H1 (cell line): ENCODE measurements at regions not wholly inside any gene's neighbourhood (a gene's known extent, or its start where the extent isn't known, plus 50 kb on each side); places are given as distances from the start of the nearest gene placed in this dataset.

Experiments
- CTCF ChIA-PET: fragments of 300-600 bp; sonication (Branson Sonifier 250); formaldehyde crosslinking; loops from one replicate; lab custom pipeline; 2021; ENCODE audit not compliant: partially characterized antibody; lab: Charles Lee
- POLR2A ChIA-PET: fragments of 300-600 bp; sonication (Branson Sonifier 250); formaldehyde crosslinking; loops from one replicate; lab custom pipeline; 2021; ENCODE audit warnings: inconsistent platforms; ENCODE audit not compliant: partially characterized antibody; lab: Charles Lee
- DNase-seq, 2 experiments: peaks; one replicate each; pipeline versions ENCODE4 v3.0.0 to v3.0.0-alpha.2; 2010 to 2022; ENCODE audit warnings: low spot score in 2 of 2, low read depth in 1 of 2, mixed read lengths in 1 of 2
- FAIRE-seq: peaks from 2 replicates; lab custom pipeline; 2011; peaks lifted over from hg19 to GRCh38; lab: Jason Lieb, UNC
- H2AFZ ChIP-seq: 2 replicates; pipeline ENCODE4 v1.8.1; 2012; ENCODE audit warnings: low read length, inconsistent platforms
- H2AK5ac ChIP-seq: 2 replicates; pipeline ENCODE4 v1.6.1; 2013; ENCODE audit warnings: low read depth, low read length
- H2BK120ac ChIP-seq: replicated peaks from 2 replicates; pipeline ENCODE3; 2013; ENCODE audit warnings: low read depth, low read length, inconsistent platforms
- H2BK12ac ChIP-seq: 2 replicates; pipeline ENCODE4 v1.6.1; 2013; ENCODE audit warnings: low read depth, low read length
- H2BK15ac ChIP-seq: 2 replicates; pipeline ENCODE4 v1.6.1; 2013; ENCODE audit warnings: low read length
- H2BK20ac ChIP-seq: 2 replicates; pipeline ENCODE4 v1.6.1; 2013; ENCODE audit warnings: low read length
- H2BK5ac ChIP-seq: 2 replicates; pipeline ENCODE4 v1.6.1; 2013; ENCODE audit warnings: low read depth, low read length
- H3K14ac ChIP-seq: 2 replicates; pipeline ENCODE4 v1.6.1; 2013; ENCODE audit warnings: inconsistent platforms; ENCODE audit not compliant: insufficient read length
- H3K18ac ChIP-seq: 2 replicates; pipeline ENCODE4 v1.6.1; 2013; ENCODE audit warnings: low read length; ENCODE audit errors: extremely low read depth
- H3K23ac ChIP-seq: 2 replicates; pipeline ENCODE4 v1.6.1; 2013; ENCODE audit warnings: inconsistent platforms; ENCODE audit not compliant: insufficient read length
- H3K23me2 ChIP-seq: 2 replicates; pipeline ENCODE4 v1.6.1; 2013; ENCODE audit warnings: low read depth, low read length
- H3K27ac ChIP-seq: 2 replicates; pipeline ENCODE4 v1.6.1; 2011; ENCODE audit warnings: low read depth, low read length, inconsistent platforms
- H3K27me3 ChIP-seq, 4 experiments: replicated peaks in 1 of 4; 1 replicate in 1 of 4; 2 replicates in 3 of 4; pipeline versions ENCODE4 v1.6.1 to v1.8.1; 2011 to 2013; ENCODE audit warnings: low read length in 3 of 4, mild to moderate bottlenecking in 3 of 4, inconsistent platforms in 2 of 4, mixed read lengths in 2 of 4, moderate library complexity in 1 of 4; ENCODE audit not compliant: control insufficient read depth in 3 of 4, insufficient read depth in 3 of 4; ENCODE audit errors: extremely low read depth in 1 of 4
- H3K36me3 ChIP-seq, 4 experiments: 2 replicates each; pipeline versions ENCODE4 v1.6.1 to v1.8.1; 2011 to 2013; ENCODE audit warnings: mild to moderate bottlenecking in 4 of 4, low read length in 3 of 4, moderate library complexity in 2 of 4, control low read depth in 1 of 4, inconsistent platforms in 1 of 4; ENCODE audit not compliant: insufficient read depth in 4 of 4, control insufficient read depth in 2 of 4
- H3K4ac ChIP-seq: replicated peaks from 2 replicates; pipeline ENCODE3; 2013; ENCODE audit warnings: low read length, low read depth, mixed read lengths, inconsistent platforms; ENCODE audit not compliant: insufficient read length
- H3K4me1 ChIP-seq, 4 experiments: replicated peaks in 1 of 4; 1 replicate in 1 of 4; 2 replicates in 3 of 4; pipeline versions ENCODE4 v1.6.1 to v1.8.1; 2011 to 2013; ENCODE audit warnings: low read length in 3 of 4, inconsistent platforms in 2 of 4, mixed read lengths in 1 of 4; ENCODE audit not compliant: insufficient read depth in 4 of 4, control insufficient read depth in 3 of 4
- H3K4me2 ChIP-seq, 2 experiments: 2 replicates each; pipeline versions ENCODE4 v1.6.1 to v1.8.1; 2011 to 2013; ENCODE audit warnings: low read depth in 2 of 2, low read length in 2 of 2, control low read depth in 1 of 2, inconsistent platforms in 1 of 2, mild to moderate bottlenecking in 1 of 2; ENCODE audit not compliant: insufficient read depth in 1 of 2
- H3K4me3 ChIP-seq, 4 experiments: fragments of 200-600, 300-600 bp in 1 of 4; sonication (generic), shearing (Covaris generic), sonication (Bioruptor Twin) in 1 of 4; 2 replicates each; pipeline versions ENCODE4 v1.5.1 to v1.8.1; 2011 to 2016; ENCODE audit warnings: low read length in 4 of 4, low read depth in 3 of 4, control low read depth in 2 of 4, inconsistent platforms in 2 of 4, mild to moderate bottlenecking in 2 of 4, mixed read lengths in 1 of 4, moderate library complexity in 1 of 4; ENCODE audit not compliant: insufficient read depth in 2 of 4; ENCODE audit errors: extremely low read depth in 1 of 4
- H3K56ac ChIP-seq: replicated peaks from 2 replicates; pipeline ENCODE3; 2013; ENCODE audit warnings: low read depth, mild to moderate bottlenecking, mixed read lengths, low read length, inconsistent platforms; ENCODE audit not compliant: insufficient read length
- H3K79me1 ChIP-seq: 2 replicates; pipeline ENCODE4 v1.6.1; 2013; ENCODE audit warnings: low read depth, low read length, control low read depth
- H3K79me2 ChIP-seq, 2 experiments: 2 replicates each; pipeline versions ENCODE4 v1.6.1 to v1.8.1; 2012 to 2013; ENCODE audit warnings: low read length in 2 of 2, mild to moderate bottlenecking in 2 of 2, inconsistent platforms in 1 of 2; ENCODE audit not compliant: insufficient read depth in 2 of 2, control insufficient read depth in 1 of 2
- H3K9ac ChIP-seq, 4 experiments: replicated peaks in 1 of 4; 1 replicate in 1 of 4; 2 replicates in 3 of 4; pipeline versions ENCODE4 v1.6.1 to v1.8.1; 2011 to 2013; ENCODE audit warnings: low read depth in 3 of 4, low read length in 3 of 4, control low read depth in 2 of 4, mild to moderate bottlenecking in 2 of 4, moderate library complexity in 2 of 4, inconsistent platforms in 1 of 4; ENCODE audit errors: extremely low read depth in 1 of 4
- H3K9me3 ChIP-seq, 2 experiments: 2 replicates each; pipeline versions ENCODE4 v1.6.1 to v1.8.1; 2012 to 2013; ENCODE audit warnings: mild to moderate bottlenecking in 2 of 2, moderate library complexity in 2 of 2, control low read depth in 1 of 2, inconsistent platforms in 1 of 2, low read depth in 1 of 2, low read length in 1 of 2, mixed read lengths in 1 of 2; ENCODE audit not compliant: insufficient read depth in 2 of 2
- H4K20me1 ChIP-seq, 2 experiments: replicated peaks in 1 of 2; 2 replicates each; pipeline versions ENCODE3 to v1.8.1; 2011 to 2013; ENCODE audit warnings: inconsistent platforms in 2 of 2, low read length in 2 of 2, mild to moderate bottlenecking in 1 of 2; ENCODE audit not compliant: insufficient read depth in 2 of 2, control insufficient read depth in 1 of 2
- H4K5ac ChIP-seq: 2 replicates; pipeline ENCODE4 v1.6.1; 2013; ENCODE audit warnings: low read length, low read depth, mixed read lengths, inconsistent platforms; ENCODE audit not compliant: insufficient read length
- H4K8ac ChIP-seq: 2 replicates; pipeline ENCODE4 v1.8.0; 2013; ENCODE audit warnings: mild to moderate bottlenecking, moderate library complexity, low read length, inconsistent platforms; ENCODE audit not compliant: insufficient read depth; ENCODE audit errors: extremely low read depth
- H4K91ac ChIP-seq: replicated peaks from 2 replicates; pipeline ENCODE3; 2013; ENCODE audit warnings: low read length, mixed read lengths, inconsistent platforms; ENCODE audit not compliant: insufficient read length
- CHD2 ChIP-seq: IDR thresholded peaks from 2 replicates; pipeline ENCODE4 v1.6.1; 2012; ENCODE audit warnings: low read length, improper control_type of control experiment
- JUN ChIP-seq: IDR thresholded peaks from 2 replicates; pipeline ENCODE4 v1.6.1; 2011; ENCODE audit warnings: low read depth, mild to moderate bottlenecking, improper control_type of control experiment, low read length
- RNF2 ChIP-seq: fragments of 200-900, 300-1000 bp; sonication (generic); IDR thresholded peaks from 2 replicates; pipeline ENCODE4 v1.7.1; 2016; ENCODE audit warnings: borderline replicate concordance, low read depth, mild to moderate bottlenecking, antibody characterized with exemption, low read length; ENCODE audit not compliant: poor library complexity, severe bottlenecking; ENCODE audit errors: missing control alignments
- RXRA ChIP-seq: IDR thresholded peaks from 2 replicates; pipeline ENCODE4 v1.6.1; 2011; ENCODE audit warnings: low read depth, mild to moderate bottlenecking, low read length, moderate library complexity; ENCODE audit not compliant: insufficient read depth
- SIN3A ChIP-seq, 2 experiments: IDR thresholded peaks in 1 of 2; conservative IDR thresholded peaks in 1 of 2; 2 replicates each; pipeline ENCODE4 v1.6.1; 2011 to 2012; ENCODE audit warnings: low read length in 2 of 2, improper control_type of control experiment in 1 of 2, low read depth in 1 of 2, mild to moderate bottlenecking in 1 of 2
- WGBS, 2 experiments: shearing (Covaris generic) in 1 of 2; methylation state at CpG; one replicate each; pipeline versions ENCODE4 v1.1.6 to v1.1.7; 2013 to 2015; ENCODE audit warnings: low lambda C conversion rate in 2 of 2, mixed read lengths in 2 of 2, inconsistent platforms in 1 of 2, low coverage in 1 of 2, missing lambda C conversion rate in 1 of 2; ENCODE audit not compliant: insufficient replicate concordance in 2 of 2, insufficient coverage in 1 of 2, insufficient read length in 1 of 2; ENCODE audit errors: extremely low coverage in 1 of 2, missing lambda C conversion rate in 1 of 2; 5-methylcytosine and 5-hydroxymethylcytosine counted together

DNA sequence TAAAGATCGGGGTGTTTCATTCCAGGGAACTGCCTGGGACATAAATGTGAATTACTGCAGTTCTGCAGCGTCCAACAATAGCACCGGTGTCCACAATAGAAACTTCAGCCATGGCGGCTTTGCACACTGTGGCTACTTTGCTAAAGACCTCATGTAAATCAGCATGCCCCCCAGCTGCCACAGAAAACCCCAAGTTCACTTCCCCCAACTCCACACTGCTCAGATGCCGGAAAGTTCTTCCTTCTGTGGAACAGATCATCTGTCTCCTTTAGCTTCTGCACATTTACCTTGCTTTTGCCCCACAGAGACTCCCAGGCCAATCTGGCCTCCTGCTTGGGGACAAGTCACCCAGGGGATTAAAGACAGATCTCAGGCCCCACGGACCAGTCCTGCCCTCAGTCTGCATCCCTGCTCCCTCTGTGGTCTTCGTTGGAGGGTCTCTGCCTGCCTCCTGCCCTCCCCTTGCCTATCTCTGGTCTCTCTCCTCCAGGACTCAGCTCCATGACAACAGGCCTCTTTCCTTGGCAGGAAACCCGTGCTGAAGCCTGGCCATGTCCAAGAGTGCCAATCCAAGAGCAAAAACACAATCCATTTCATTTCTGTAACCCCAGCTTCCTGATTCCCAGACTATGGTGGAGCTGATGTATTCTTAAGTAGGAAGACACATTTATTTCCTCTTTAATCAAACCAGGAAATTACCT lies 403.2 kb downstream of the RPS24 start:
- no peak overlapping the region for H3K4ac ChIP-seq
- H2BK120ac ChIP-seq, result no peak overlapping the region
- no peak overlapping the region for H3K14ac ChIP-seq
- no peaks in the 10 kb centered on the region for H3K36me3 ChIP-seq
- no peak overlapping the region for H3K56ac ChIP-seq
- H3K23ac ChIP-seq, result no peak overlapping the region
- H2BK12ac ChIP-seq, result no peak overlapping the region
- DNase-seq (no peak), FAIRE-seq (no peak)
- no peak overlapping the region for H3K4me3 ChIP-seq
- POLR2A ChIA-PET, result no interaction called here
- H3K4me1 ChIP-seq, result no peaks in the 10 kb centered on the region; a peak in 1 of 7 replicates
- no peaks in the 10 kb centered on the region for H3K23me2 ChIP-seq
- TF ChIP-seq RXRA (no peak), RNF2 (no peak), JUN (no peak), SIN3A (conservative IDR thresholded peaks at IDR 0.05 in 1 of 2, IDR thresholded peaks at IDR 0.05 in 1 of 2; ENCODE audit: low read depth in 1 of 2, low read length in 2 of 2) (no peak), CHD2 (no peak)
- no peak overlapping the region for H3K18ac ChIP-seq
- H3K27me3 ChIP-seq, result no peaks in the 10 kb centered on the region
- no peak overlapping the region for H2AK5ac ChIP-seq
- H4K91ac ChIP-seq, result no peak overlapping the region
- no peak overlapping the region for H3K9ac ChIP-seq
- no peaks in the 10 kb centered on the region for H4K20me1 ChIP-seq
- CTCF ChIA-PET, result interaction anchor here (0.7 to 2.4 kb wide), 12 partner anchors 9 to 176 kb away, joined by 3 to 10 read pairs (median 3); no protein-coding TSS in a partner anchor
- no peak overlapping the region for H2BK20ac ChIP-seq
- no peak overlapping the region for H4K8ac ChIP-seq
- H3K4me2 ChIP-seq, result no peak overlapping the region
- H3K27ac ChIP-seq, result no peak overlapping the region
- 85% methylated on average over 8 of the region's 8 CpGs; no CpG with 5 or more reads in 1 of the 2 experiments for WGBS, 2 experiments
- no peak overlapping the region for H2BK15ac ChIP-seq
- no peaks in the 10 kb centered on the region for H3K9me3 ChIP-seq
- no peak overlapping the region for H2BK5ac ChIP-seq
- no peaks in the 10 kb centered on the region for H3K79me2 ChIP-seq
- no peaks in the 10 kb centered on the region for H3K79me1 ChIP-seq
- H4K5ac ChIP-seq, result no peak overlapping the region
- H2AFZ ChIP-seq, result no peak overlapping the region
